Testis (tissue), 2 donors: ENCODE measurements at regions not wholly inside any gene's neighbourhood (a gene's known extent, or its start where the extent isn't known, plus 50 kb on each side); places are given as distances from the start of the nearest gene placed in this dataset.

Experiments
- DNase-seq: peaks from one replicate; pipeline ENCODE4 v3.0.0-alpha.2; 2019
- H3K27ac ChIP-seq, 2 donors: fragments of 200-600 bp; sonication (generic); one replicate each; pipeline ENCODE4 v1.5.1; 2019
- H3K27me3 ChIP-seq: fragments of 200-600 bp; sonication (generic); one replicate; pipeline ENCODE4 v1.5.1; 2019
- H3K36me3 ChIP-seq: fragments of 200-600 bp; sonication (generic); one replicate; pipeline ENCODE4 v1.5.1; 2017; ENCODE audit warnings: low read depth; ENCODE audit errors: missing control alignments
- H3K4me1 ChIP-seq: fragments of 200-600 bp; sonication (generic); one replicate; pipeline ENCODE4 v1.5.1; 2019
- H3K4me3 ChIP-seq, 2 donors: fragments of 200-600 bp; sonication (generic); one replicate each; pipeline ENCODE4 v1.5.1; 2017 to 2019
- H3K9me3 ChIP-seq: fragments of 200-600 bp; sonication (generic); one replicate; pipeline ENCODE4 v1.5.1; 2017
- CTCF ChIP-seq, 3 experiments: fragments of 450-650 bp in 2 of 3; fragments of 200-600 bp in 1 of 3; sonication (generic) in 1 of 3; IDR thresholded peaks; one replicate each; pipeline ENCODE4 v1.5.1; 2016 to 2019; ENCODE audit warnings: antibody characterized with exemption in 3 of 3, mild to moderate bottlenecking in 2 of 3, moderate library complexity in 1 of 3
- POLR2A ChIP-seq: fragments of 450-650 bp; IDR thresholded peaks from one replicate; pipeline ENCODE4 v1.6.1; 2017; ENCODE audit warnings: antibody characterized with exemption, mild to moderate bottlenecking, moderate library complexity
- WGBS, 2 donors: methylation state at CpG; one replicate each; pipeline ENCODE4 v1.1.5; 2018; 5-methylcytosine and 5-hydroxymethylcytosine counted together
- intact Hi-C: fragments of 100-400 bp; cut with DNase I; formaldehyde crosslinking; loops from one replicate; pipeline ENCODE4 v1.15.1; 2023; ENCODE audit warnings: low total_unique reads

GRCh38 chrX:46374371-46374770, 170.8 kb downstream of the ZNF674 start:
- H3K27me3 ChIP-seq: no peaks in the 10 kb centered on the region
- TF ChIP-seq POLR2A (no peak), CTCF (IDR thresholded peaks at IDR 0.05) (no peak)
- H3K27ac ChIP-seq: no peak overlapping the region
- intact Hi-C loops: no loop called here
- no peak for DNase-seq
- WGBS, 2 donors: 73 to 74% methylated on average over 1 of the region's 1 CpG
- H3K9me3 ChIP-seq: no peaks in the 10 kb centered on the region
- H3K36me3 ChIP-seq: no peaks in the 10 kb centered on the region
- H3K4me1 ChIP-seq: no peaks in the 10 kb centered on the region
- H3K4me3 ChIP-seq: no peak overlapping the region

- Histone ChIP-seq H3K27me3 (no peaks in the 10 kb centered on the region), H3K9me3 (no peaks in the 10 kb centered on the region), H3K4me1 (no peaks in the 10 kb centered on the region), H3K4me3 (no peak overlapping the region), H3K36me3 (no peaks in the 10 kb centered on the region), H3K27ac (no peak overlapping the region)
- DNase-seq: no peak
- TF ChIP-seq CTCF (IDR thresholded peaks at IDR 0.05): no peak
- TF ChIP-seq POLR2A: no peak
- 84 to 91% methylated on average over 2 of the region's 2 CpGs for WGBS, 2 donors
- intact Hi-C loops: no loop called here
These were observed 177.7 kb downstream of the ZNF674 start for GRCh38 chrX:46367491-46367890.

- no peak for DNase-seq
- Histone ChIP-seq H3K27ac (no peak overlapping the region), H3K4me3 (no peak overlapping the region), H3K4me1 (no peaks in the 10 kb centered on the region), H3K9me3 (no peaks in the 10 kb centered on the region), H3K27me3 (no peaks in the 10 kb centered on the region), H3K36me3 (no peaks in the 10 kb centered on the region)
- 89 to 94% methylated on average over 2 of the region's 2 CpGs for whole genome bisulfite sequencing, 2 donors
- intact Hi-C loops: no loop called here
- no peak for TF ChIP-seq POLR2A
- no peak for TF ChIP-seq CTCF (IDR thresholded peaks at IDR 0.05)
These were observed 178.6 kb downstream of the ZNF674 start for GRCh38 chrX:46366381-46367207.

GRCh38 chrX:46354481-46354880, 190.7 kb downstream of the ZNF674 start:
- Histone ChIP-seq H3K9me3 (no peaks in the 10 kb centered on the region), H3K4me1 (no peaks in the 10 kb centered on the region), H3K27ac (no peak overlapping the region), H3K4me3 (no peak overlapping the region), H3K36me3 (no peaks in the 10 kb centered on the region), H3K27me3 (no peaks in the 10 kb centered on the region)
- TF ChIP-seq POLR2A: no peak
- no peak for TF ChIP-seq CTCF (IDR thresholded peaks at IDR 0.05)
- no peak for DNase-seq
- WGBS, 2 donors: 65 to 73% methylated on average over 1 of the region's 1 CpG
- intact Hi-C loops: no loop called here

GRCh38 chrX:46341767-46342322, 203.4 kb downstream of the ZNF674 start:
- Histone ChIP-seq H3K27me3 (no peaks in the 10 kb centered on the region), H3K4me1 (no peaks in the 10 kb centered on the region), H3K36me3 (no peaks in the 10 kb centered on the region), H3K27ac (no peak overlapping the region), H3K9me3 (no peaks in the 10 kb centered on the region), H3K4me3 (no peak overlapping the region)
- no peak for TF ChIP-seq CTCF (IDR thresholded peaks at IDR 0.05)
- no peak for TF ChIP-seq POLR2A
- WGBS, 2 donors: 25 to 38% methylated on average over 1 of the region's 1 CpG
- DNase-seq: no peak
- intact Hi-C loops: no loop called here
